ENCODE measurements at regions not wholly inside any gene's neighbourhood (a gene's known extent, or its start where the extent isn't known, plus 50 kb on each side); places are given as distances from the start of the nearest gene placed in this dataset.

GRCh38 chr2:16228951-16229350 lies 288.6 kb downstream of the MYCN start:
- no peak for TF ChIP-seq CTCF (IDR thresholded peaks at IDR 0.05; ENCODE audit: low read depth, low read length)
- DNase-seq (ENCODE audit: extremely low read depth, low read depth) = no peak

GRCh38 chr2:16228471-16228870 lies 288.1 kb downstream of the MYCN start:
- TF ChIP-seq CTCF (IDR thresholded peaks at IDR 0.05; ENCODE audit: low read depth, low read length) = no peak

GRCh38 chr2:16227811-16228462 lies 287.6 kb downstream of the MYCN start:
- DNase-seq (ENCODE audit: extremely low read depth, low read depth) = no peak

More at GRCh38 chr2:16228471-16228870, 288.1 kb downstream of the MYCN start:
- DNase-seq (ENCODE audit: extremely low read depth, low read depth) = no peak

GRCh38 chr2:16226943-16227664 lies 286.8 kb downstream of the MYCN start:
- TF ChIP-seq CTCF (IDR thresholded peaks at IDR 0.05; ENCODE audit: low read depth, low read length) = no peak
- DNase-seq (ENCODE audit: extremely low read depth, low read depth) = no peak

More at GRCh38 chr2:16227811-16228462, 287.6 kb downstream of the MYCN start:
- no peak for TF ChIP-seq CTCF (IDR thresholded peaks at IDR 0.05; ENCODE audit: low read depth, low read length)

GRCh38 chr2:16226381-16226780 lies 286.0 kb downstream of the MYCN start:
- no peak for TF ChIP-seq CTCF (IDR thresholded peaks at IDR 0.05; ENCODE audit: low read depth, low read length)
- no peak for DNase-seq (ENCODE audit: extremely low read depth, low read depth)

- TF ChIP-seq CTCF (IDR thresholded peaks at IDR 0.05; ENCODE audit: low read depth, low read length) = no peak
- DNase-seq (ENCODE audit: extremely low read depth, low read depth) = no peak
Observed at GRCh38 chr2:16225545-16225944, 285.2 kb downstream of the MYCN start.

- DNase-seq (ENCODE audit: extremely low read depth, low read depth) = no peak
- no peak for TF ChIP-seq CTCF (IDR thresholded peaks at IDR 0.05; ENCODE audit: low read depth, low read length)
Observed at GRCh38 chr2:16225071-16225470, 284.7 kb downstream of the MYCN start.
